Neural cell (in vitro differentiated cells): ENCODE measurements at regions not wholly inside any gene's neighbourhood (a gene's known extent, or its start where the extent isn't known, plus 50 kb on each side); places are given as distances from the start of the nearest gene placed in this dataset.

Source experiments
- H2AFZ ChIP-seq: fragments of 200-600, 300-800 bp; sonication (generic), shearing (Covaris generic); 2 replicates; pipeline ENCODE4 v1.6.0; 2014; ENCODE audit warnings: low read depth, mild to moderate bottlenecking, antibody characterized with exemption, low read length, moderate library complexity
- H3F3A ChIP-seq: fragments of 200-600 bp; shearing (Covaris generic); 2 replicates; pipeline ENCODE4 v1.6.1; 2016; ENCODE audit warnings: mild to moderate bottlenecking, moderate library complexity, mixed read lengths, antibody characterized with exemption, low read length; ENCODE audit not compliant: insufficient read depth, poor library complexity, severe bottlenecking
- H3K27ac ChIP-seq: fragments of 200-600, 300-800 bp; sonication (generic), shearing (Covaris generic); 2 replicates; pipeline ENCODE4 v1.5.1; 2014; ENCODE audit warnings: mild to moderate bottlenecking, low read length, moderate library complexity
- H3K27me3 ChIP-seq: fragments of 300-800, 200-600 bp; sonication (generic), shearing (Covaris generic); 2 replicates; pipeline ENCODE4 v1.6.0; 2014; ENCODE audit warnings: mild to moderate bottlenecking, low read depth, low read length, moderate library complexity; ENCODE audit not compliant: insufficient read depth
- H3K36me3 ChIP-seq: fragments of 300-800, 200-600 bp; sonication (generic), shearing (Covaris generic); 2 replicates; pipeline ENCODE4 v1.5.1; 2014; ENCODE audit warnings: mild to moderate bottlenecking, antibody characterized with exemption, low read length, moderate library complexity; ENCODE audit not compliant: insufficient read depth
- H3K4me2 ChIP-seq: fragments of 300-800, 200-600 bp; sonication (generic), shearing (Covaris generic); 2 replicates; pipeline ENCODE4 v1.6.0; 2014; ENCODE audit warnings: mild to moderate bottlenecking, low read length
- H3K4me3 ChIP-seq: fragments of 300-800, 200-600 bp; sonication (generic), shearing (Covaris generic); 2 replicates; pipeline ENCODE4 v1.5.1; 2014; ENCODE audit warnings: mild to moderate bottlenecking, low read length, moderate library complexity
- H3K79me2 ChIP-seq: fragments of 200-600 bp; shearing (Covaris generic); replicated peaks from 2 replicates; pipeline ENCODE4 v1.6.0; 2014; ENCODE audit warnings: mild to moderate bottlenecking, low read length, moderate library complexity; ENCODE audit not compliant: insufficient read depth
- H3K9ac ChIP-seq: fragments of 300-800, 200-600 bp; sonication (generic), shearing (Covaris generic); 2 replicates; pipeline ENCODE4 v1.6.1; 2016; ENCODE audit warnings: mild to moderate bottlenecking, low read length, mixed read lengths
- H3K9me2 ChIP-seq: fragments of 200-600 bp; shearing (Covaris generic); 2 replicates; pipeline ENCODE4 v1.6.1; 2016; ENCODE audit warnings: mild to moderate bottlenecking, low read length, mixed read lengths; ENCODE audit not compliant: insufficient read depth
- H3K9me3 ChIP-seq: fragments of 200-600, 300-800 bp; sonication (generic), shearing (Covaris generic); 2 replicates; pipeline ENCODE4 v1.6.1; 2016; ENCODE audit warnings: mild to moderate bottlenecking, mixed run types, low read length, moderate library complexity, mixed read lengths
- H4K20me1 ChIP-seq: fragments of 200-600 bp; shearing (Covaris generic); 2 replicates; pipeline ENCODE4 v1.6.1; 2016; ENCODE audit warnings: mild to moderate bottlenecking, mixed run types; ENCODE audit not compliant: insufficient read depth
- CTCF ChIP-seq: fragments of 450-650 bp; IDR thresholded peaks from 2 replicates; pipeline ENCODE4 v1.5.1; 2014; ENCODE audit warnings: antibody characterized with exemption, mild to moderate bottlenecking, moderate library complexity; ENCODE audit not compliant: poor library complexity, severe bottlenecking
- EP300 ChIP-seq: fragments of 450-650 bp; conservative IDR thresholded peaks from 2 replicates; pipeline ENCODE4 v1.6.1; 2014; ENCODE audit warnings: antibody characterized with exemption, mild to moderate bottlenecking, moderate library complexity; ENCODE audit not compliant: poor library complexity, severe bottlenecking
- EZH2 ChIP-seq: fragments of 200-600, 300-800 bp; shearing (Covaris generic), sonication (generic); IDR thresholded peaks from 2 replicates; pipeline ENCODE4 v1.6.1; 2014; ENCODE audit warnings: antibody characterized with exemption, low read length, borderline replicate concordance, mild to moderate bottlenecking; ENCODE audit not compliant: insufficient read depth, poor library complexity, severe bottlenecking
- MXI1 ChIP-seq: fragments of 450-650 bp; conservative IDR thresholded peaks from 2 replicates; pipeline ENCODE4 v1.6.1; 2014; ENCODE audit warnings: antibody characterized with exemption, mild to moderate bottlenecking; ENCODE audit not compliant: poor library complexity, severe bottlenecking
- POLR2AphosphoS5 ChIP-seq: IDR thresholded peaks from 2 replicates; pipeline ENCODE4 v1.6.1; 2012
- RAD21 ChIP-seq: fragments of 450-650 bp; conservative IDR thresholded peaks from 2 replicates; pipeline ENCODE4 v1.6.1; 2014; ENCODE audit warnings: antibody characterized with exemption, mild to moderate bottlenecking, moderate library complexity
- REST ChIP-seq: IDR thresholded peaks from 2 replicates; pipeline ENCODE4 v1.6.1; 2012; ENCODE audit warnings: borderline replicate concordance
- SMC3 ChIP-seq: fragments of 450-650 bp; conservative IDR thresholded peaks from 2 replicates; pipeline ENCODE4 v1.6.1; 2014; ENCODE audit warnings: antibody characterized with exemption, mild to moderate bottlenecking, moderate library complexity; ENCODE audit not compliant: poor library complexity
- TAF1 ChIP-seq: IDR thresholded peaks from 2 replicates; pipeline ENCODE4 v1.6.1; 2012; ENCODE audit warnings: low read depth

GRCh38 chr9:119689879-119690278 lies 320.6 kb upstream of the BRINP1 start:
- Histone ChIP-seq H3K9me3 (no peaks in the 10 kb centered on the region), H3K9ac (no peak overlapping the region), H3K27me3 (peaks cover 5% of the 10 kb centered on the region), H3K36me3 (no peaks in the 10 kb centered on the region), H3K27ac (no peak overlapping the region), H4K20me1 (no peaks in the 10 kb centered on the region), H3K9me2 (no peaks in the 10 kb centered on the region), H3K4me2 (no peak overlapping the region), H2AFZ (no peak overlapping the region), H3F3A (no peaks in the 10 kb centered on the region), H3K4me3 (no peak overlapping the region), H3K79me2 (no peaks in the 10 kb centered on the region)
- TF ChIP-seq MXI1, result no peak

- no peaks in the 10 kb centered on the region for H3F3A ChIP-seq
- TF ChIP-seq SMC3 (no peak), POLR2AphosphoS5 (no peak), RAD21 (no peak), TAF1 (no peak), MXI1 (no peak), REST (no peak), EZH2 (no peak), CTCF (no peak), EP300 (no peak)
- H3K9me3 ChIP-seq, result no peaks in the 10 kb centered on the region
- no peaks in the 10 kb centered on the region for H3K9me2 ChIP-seq
- no peaks in the 10 kb centered on the region for H3K79me2 ChIP-seq
- H3K9ac ChIP-seq, result no peak overlapping the region
- H3K4me2 ChIP-seq, result no peak overlapping the region
- no peaks in the 10 kb centered on the region for H3K36me3 ChIP-seq
- peaks cover 5% of the 10 kb centered on the region for H3K27me3 ChIP-seq
- H3K4me3 ChIP-seq, result no peak overlapping the region
- H3K27ac ChIP-seq, result no peak overlapping the region
- H4K20me1 ChIP-seq, result no peaks in the 10 kb centered on the region
- H2AFZ ChIP-seq, result no peak overlapping the region
Measured at GRCh38 chr9:119688547-119688946, 319.3 kb upstream of the BRINP1 start.
